A549 (cell line): ENCODE measurements at regions not wholly inside any gene's neighbourhood (a gene's known extent, or its start where the extent isn't known, plus 50 kb on each side); places are given as distances from the start of the nearest gene placed in this dataset.

Experiments used
- HDAC2 ChIP-seq: fragments of 200-600 bp; sonication (generic); IDR thresholded peaks from 2 replicates; pipeline ENCODE4 v1.6.1; 2016
- POLR2A ChIP-seq: IDR thresholded peaks from 2 replicates; pipeline ENCODE4 v1.6.1; 2012; ENCODE audit warnings: mild to moderate bottlenecking, low read length
- POLR2AphosphoS2 ChIP-seq: conservative IDR thresholded peaks from 2 replicates; pipeline ENCODE4 v1.6.1; 2012; ENCODE audit warnings: low read length, improper control_type of control experiment, inconsistent platforms
- RFX5 ChIP-seq: fragments of 450-650 bp; IDR thresholded peaks from 2 replicates; pipeline ENCODE4 v1.7.1; 2014; ENCODE audit warnings: antibody characterized with exemption, mild to moderate bottlenecking, moderate library complexity
- RNF2 ChIP-seq: fragments of 200-600 bp; sonication (generic); IDR thresholded peaks from 2 replicates; pipeline ENCODE4 v1.6.1; 2016; ENCODE audit warnings: low read depth, mild to moderate bottlenecking, antibody characterized with exemption, moderate library complexity, borderline replicate concordance
- SMC3 ChIP-seq: fragments of >200 bp; sonication (Bioruptor Twin); formaldehyde crosslinking; IDR thresholded peaks from 3 replicates; pipeline ENCODE4 v1.6.1; 2018; ENCODE audit warnings: inconsistent platforms
- SREBF2 ChIP-seq: fragments of 450-650 bp; IDR thresholded peaks from 2 replicates; pipeline ENCODE4 v1.6.1; 2014; ENCODE audit warnings: mild to moderate bottlenecking, moderate library complexity
- TF ChIP-seq, protein P1 (sequence below): fragments of >200 bp; sonication (Bioruptor Twin); formaldehyde crosslinking; IDR thresholded peaks from 3 replicates; pipeline ENCODE4 v1.5.1; 2016
- TF ChIP-seq, protein P2 (sequence below): fragments of 200-600 bp; sonication (generic); IDR thresholded peaks from 2 replicates; pipeline ENCODE4 v1.6.1; 2016; ENCODE audit warnings: antibody characterized with exemption, mild to moderate bottlenecking, moderate library complexity
- TF ChIP-seq, protein P3 (sequence below): fragments of 450-650 bp; IDR thresholded peaks from 2 replicates; pipeline ENCODE4 v1.6.1; 2014; ENCODE audit warnings: antibody characterized with exemption

DNA sequence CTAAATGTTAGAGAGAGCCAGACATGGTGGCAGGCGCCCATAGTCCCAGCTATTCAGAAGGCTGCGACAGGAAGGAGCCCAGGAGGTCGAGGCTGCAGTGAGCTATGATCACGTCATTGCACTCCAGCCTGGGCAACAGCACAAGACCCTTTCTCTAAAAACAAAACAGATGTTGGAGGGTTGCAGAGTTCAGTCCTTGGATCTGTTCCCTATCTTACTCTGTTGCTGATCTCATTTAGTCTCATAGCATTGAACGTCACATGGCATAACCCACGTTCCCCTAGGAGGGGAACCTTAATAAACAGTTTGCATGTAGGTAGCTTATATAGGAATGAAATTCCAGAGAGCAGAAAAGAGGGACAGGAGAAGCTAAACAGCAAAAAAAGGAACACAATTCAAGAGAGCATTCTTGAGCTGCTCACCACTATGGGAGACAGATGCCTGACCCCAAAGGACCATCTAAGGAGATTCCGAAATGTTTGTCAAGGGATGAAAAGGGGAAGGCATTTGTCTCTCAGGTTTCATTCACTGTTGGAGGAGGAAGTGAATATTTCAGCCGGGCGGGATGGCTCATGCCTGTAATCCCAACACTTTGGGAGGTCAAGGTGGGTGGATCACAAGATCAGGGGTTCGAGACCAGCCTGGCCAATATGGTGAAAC lies 54.6 kb upstream of the PIM1 start:
- TF ChIP-seq, protein P1, sequence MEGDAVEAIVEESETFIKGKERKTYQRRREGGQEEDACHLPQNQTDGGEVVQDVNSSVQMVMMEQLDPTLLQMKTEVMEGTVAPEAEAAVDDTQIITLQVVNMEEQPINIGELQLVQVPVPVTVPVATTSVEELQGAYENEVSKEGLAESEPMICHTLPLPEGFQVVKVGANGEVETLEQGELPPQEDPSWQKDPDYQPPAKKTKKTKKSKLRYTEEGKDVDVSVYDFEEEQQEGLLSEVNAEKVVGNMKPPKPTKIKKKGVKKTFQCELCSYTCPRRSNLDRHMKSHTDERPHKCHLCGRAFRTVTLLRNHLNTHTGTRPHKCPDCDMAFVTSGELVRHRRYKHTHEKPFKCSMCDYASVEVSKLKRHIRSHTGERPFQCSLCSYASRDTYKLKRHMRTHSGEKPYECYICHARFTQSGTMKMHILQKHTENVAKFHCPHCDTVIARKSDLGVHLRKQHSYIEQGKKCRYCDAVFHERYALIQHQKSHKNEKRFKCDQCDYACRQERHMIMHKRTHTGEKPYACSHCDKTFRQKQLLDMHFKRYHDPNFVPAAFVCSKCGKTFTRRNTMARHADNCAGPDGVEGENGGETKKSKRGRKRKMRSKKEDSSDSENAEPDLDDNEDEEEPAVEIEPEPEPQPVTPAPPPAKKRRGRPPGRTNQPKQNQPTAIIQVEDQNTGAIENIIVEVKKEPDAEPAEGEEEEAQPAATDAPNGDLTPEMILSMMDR = no peak
- no peak for TF ChIP-seq POLR2A
- TF ChIP-seq, protein P2, sequence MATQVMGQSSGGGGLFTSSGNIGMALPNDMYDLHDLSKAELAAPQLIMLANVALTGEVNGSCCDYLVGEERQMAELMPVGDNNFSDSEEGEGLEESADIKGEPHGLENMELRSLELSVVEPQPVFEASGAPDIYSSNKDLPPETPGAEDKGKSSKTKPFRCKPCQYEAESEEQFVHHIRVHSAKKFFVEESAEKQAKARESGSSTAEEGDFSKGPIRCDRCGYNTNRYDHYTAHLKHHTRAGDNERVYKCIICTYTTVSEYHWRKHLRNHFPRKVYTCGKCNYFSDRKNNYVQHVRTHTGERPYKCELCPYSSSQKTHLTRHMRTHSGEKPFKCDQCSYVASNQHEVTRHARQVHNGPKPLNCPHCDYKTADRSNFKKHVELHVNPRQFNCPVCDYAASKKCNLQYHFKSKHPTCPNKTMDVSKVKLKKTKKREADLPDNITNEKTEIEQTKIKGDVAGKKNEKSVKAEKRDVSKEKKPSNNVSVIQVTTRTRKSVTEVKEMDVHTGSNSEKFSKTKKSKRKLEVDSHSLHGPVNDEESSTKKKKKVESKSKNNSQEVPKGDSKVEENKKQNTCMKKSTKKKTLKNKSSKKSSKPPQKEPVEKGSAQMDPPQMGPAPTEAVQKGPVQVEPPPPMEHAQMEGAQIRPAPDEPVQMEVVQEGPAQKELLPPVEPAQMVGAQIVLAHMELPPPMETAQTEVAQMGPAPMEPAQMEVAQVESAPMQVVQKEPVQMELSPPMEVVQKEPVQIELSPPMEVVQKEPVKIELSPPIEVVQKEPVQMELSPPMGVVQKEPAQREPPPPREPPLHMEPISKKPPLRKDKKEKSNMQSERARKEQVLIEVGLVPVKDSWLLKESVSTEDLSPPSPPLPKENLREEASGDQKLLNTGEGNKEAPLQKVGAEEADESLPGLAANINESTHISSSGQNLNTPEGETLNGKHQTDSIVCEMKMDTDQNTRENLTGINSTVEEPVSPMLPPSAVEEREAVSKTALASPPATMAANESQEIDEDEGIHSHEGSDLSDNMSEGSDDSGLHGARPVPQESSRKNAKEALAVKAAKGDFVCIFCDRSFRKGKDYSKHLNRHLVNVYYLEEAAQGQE = no peak
- TF ChIP-seq, protein P3, sequence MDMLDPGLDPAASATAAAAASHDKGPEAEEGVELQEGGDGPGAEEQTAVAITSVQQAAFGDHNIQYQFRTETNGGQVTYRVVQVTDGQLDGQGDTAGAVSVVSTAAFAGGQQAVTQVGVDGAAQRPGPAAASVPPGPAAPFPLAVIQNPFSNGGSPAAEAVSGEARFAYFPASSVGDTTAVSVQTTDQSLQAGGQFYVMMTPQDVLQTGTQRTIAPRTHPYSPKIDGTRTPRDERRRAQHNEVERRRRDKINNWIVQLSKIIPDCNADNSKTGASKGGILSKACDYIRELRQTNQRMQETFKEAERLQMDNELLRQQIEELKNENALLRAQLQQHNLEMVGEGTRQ = no peak
- no peak for TF ChIP-seq RFX5
- TF ChIP-seq SREBF2 = no peak
- no peak for TF ChIP-seq POLR2AphosphoS2
- TF ChIP-seq RNF2 = no peak
- TF ChIP-seq HDAC2 = no peak
- no peak for TF ChIP-seq SMC3
